Right atrium auricular region (tissue), 2 donors: ENCODE measurements at regions not wholly inside any gene's neighbourhood (a gene's known extent, or its start where the extent isn't known, plus 50 kb on each side); places are given as distances from the start of the nearest gene placed in this dataset.
"Not testable (repeated sequence)": the region's sequence is repeated elsewhere in the genome, so short reads cannot be mapped to it uniquely, and the experiment has no call there.

ENCODE experiments used
- DNase-seq: peaks from one replicate; pipeline ENCODE4 v3.0.0-alpha.2; 2019; ENCODE audit warnings: low spot score
- H3K27ac ChIP-seq, 2 donors: fragments of 200-600 bp; sonication (generic); 1 replicate in 1 of 2; 2 replicates in 1 of 2; pipeline ENCODE4 v1.5.1; 2016 to 2019
- H3K27me3 ChIP-seq, 2 donors: fragments of 200-600 bp; sonication (generic); one replicate each; pipeline versions ENCODE4 v1.5.1 to v1.6.0; 2017 to 2019
- H3K36me3 ChIP-seq: fragments of 200-600 bp; sonication (generic); one replicate; pipeline ENCODE4 v1.5.1; 2016
- H3K4me1 ChIP-seq, 2 donors: fragments of 200-600 bp; sonication (generic); one replicate each; pipeline versions ENCODE4 v1.5.1 to v1.6.0; 2017 to 2019
- H3K4me3 ChIP-seq, 2 donors: fragments of 200-600 bp; sonication (generic); 1 replicate in 1 of 2; 2 replicates in 1 of 2; pipeline ENCODE4 v1.5.1; 2017 to 2019; ENCODE audit warnings: mild to moderate bottlenecking in 1 of 2, moderate library complexity in 1 of 2
- H3K9me3 ChIP-seq, 2 donors: fragments of 200-600 bp; sonication (generic); one replicate each; pipeline ENCODE4 v1.5.1; 2019
- TF ChIP-seq, protein P1 (sequence below), 2 donors: fragments of 200-600 bp; sonication (generic); IDR thresholded peaks; one replicate each; pipeline ENCODE4 v1.5.1; 2019; ENCODE audit warnings: antibody characterized with exemption in 2 of 2

- no peaks in the 10 kb centered on the region for H3K36me3 ChIP-seq
- TF ChIP-seq, protein P1, sequence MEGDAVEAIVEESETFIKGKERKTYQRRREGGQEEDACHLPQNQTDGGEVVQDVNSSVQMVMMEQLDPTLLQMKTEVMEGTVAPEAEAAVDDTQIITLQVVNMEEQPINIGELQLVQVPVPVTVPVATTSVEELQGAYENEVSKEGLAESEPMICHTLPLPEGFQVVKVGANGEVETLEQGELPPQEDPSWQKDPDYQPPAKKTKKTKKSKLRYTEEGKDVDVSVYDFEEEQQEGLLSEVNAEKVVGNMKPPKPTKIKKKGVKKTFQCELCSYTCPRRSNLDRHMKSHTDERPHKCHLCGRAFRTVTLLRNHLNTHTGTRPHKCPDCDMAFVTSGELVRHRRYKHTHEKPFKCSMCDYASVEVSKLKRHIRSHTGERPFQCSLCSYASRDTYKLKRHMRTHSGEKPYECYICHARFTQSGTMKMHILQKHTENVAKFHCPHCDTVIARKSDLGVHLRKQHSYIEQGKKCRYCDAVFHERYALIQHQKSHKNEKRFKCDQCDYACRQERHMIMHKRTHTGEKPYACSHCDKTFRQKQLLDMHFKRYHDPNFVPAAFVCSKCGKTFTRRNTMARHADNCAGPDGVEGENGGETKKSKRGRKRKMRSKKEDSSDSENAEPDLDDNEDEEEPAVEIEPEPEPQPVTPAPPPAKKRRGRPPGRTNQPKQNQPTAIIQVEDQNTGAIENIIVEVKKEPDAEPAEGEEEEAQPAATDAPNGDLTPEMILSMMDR (IDR thresholded peaks at IDR 0.05): no peak
- H3K27ac ChIP-seq: no peak overlapping the region
- H3K4me3 ChIP-seq: no peak overlapping the region
- no peaks in the 10 kb centered on the region for H3K9me3 ChIP-seq
- DNase-seq: no peak
- peaks cover 0 to 37% of the 10 kb centered on the region in 2 donors for H3K4me1 ChIP-seq
- no peaks in the 10 kb centered on the region for H3K27me3 ChIP-seq
Measured at GRCh38 chr7:46606761-46607160, 685.7 kb upstream of the IGFBP3 start.

DNA sequence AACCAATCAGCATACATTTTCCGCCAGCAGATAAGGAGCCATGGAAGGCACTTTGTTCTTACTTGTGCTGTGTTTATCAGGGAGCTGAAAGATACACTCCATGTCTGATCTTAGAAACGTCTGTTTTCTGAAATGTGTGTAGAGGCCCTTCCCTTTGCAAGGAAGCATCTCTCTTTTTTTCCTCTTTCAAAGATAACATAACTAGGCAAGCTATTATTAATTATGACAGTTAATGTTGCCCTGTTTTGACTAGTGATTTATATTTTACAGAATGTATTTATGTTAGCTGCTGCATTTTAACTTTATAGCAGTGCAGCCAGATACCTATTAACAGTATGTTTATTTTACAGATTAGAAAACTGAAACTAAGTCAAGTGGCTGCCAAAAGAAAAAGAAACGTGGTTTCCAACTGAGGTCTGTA lies 683.2 kb upstream of the IGFBP3 start:
- Histone ChIP-seq H3K36me3 (no peaks in the 10 kb centered on the region), H3K9me3 (no peaks in the 10 kb centered on the region), H3K27me3 (no peaks in the 10 kb centered on the region), H3K27ac (peak overlapping the region; percentile 75 to 93), H3K4me1 (peaks cover 0 to 29% of the 10 kb centered on the region in 2 donors), H3K4me3 (no peak overlapping the region)
- TF ChIP-seq, protein P1 (IDR thresholded peaks at IDR 0.05): no peak
- no peak for DNase-seq

GRCh38 chr7:46603780-46604179 lies 682.7 kb upstream of the IGFBP3 start:
- H3K4me3 ChIP-seq: no peak overlapping the region
- H3K36me3 ChIP-seq: no peaks in the 10 kb centered on the region
- H3K4me1 ChIP-seq: peaks cover 0 to 29% of the 10 kb centered on the region in 2 donors
- peak overlapping the region; percentile 76 to 93 for H3K27ac ChIP-seq
- DNase-seq: peak; percentile 98
- H3K9me3 ChIP-seq: no peaks in the 10 kb centered on the region
- no peaks in the 10 kb centered on the region for H3K27me3 ChIP-seq
- TF ChIP-seq, protein P1 (IDR thresholded peaks at IDR 0.05): no peak

GRCh38 chr7:46603296-46603752 lies 682.3 kb upstream of the IGFBP3 start:
- Histone ChIP-seq H3K4me1 (peaks cover 0 to 29% of the 10 kb centered on the region in 2 donors), H3K27me3 (no peaks in the 10 kb centered on the region), H3K4me3 (no peak overlapping the region), H3K9me3 (no peaks in the 10 kb centered on the region), H3K36me3 (no peaks in the 10 kb centered on the region), H3K27ac (peak overlapping the region; percentile 76 to 93)
- TF ChIP-seq, protein P1 (IDR thresholded peaks at IDR 0.05): no peak
- no peak for DNase-seq

GRCh38 chr7:46600340-46600739 lies 679.3 kb upstream of the IGFBP3 start:
- Histone ChIP-seq H3K4me1 (peaks cover 0 to 29% of the 10 kb centered on the region in 2 donors), H3K9me3 (no peaks in the 10 kb centered on the region), H3K4me3 (no peak overlapping the region), H3K27me3 (no peaks in the 10 kb centered on the region), H3K27ac (peak overlapping the region in 1 of 2 donors; percentile 67), H3K36me3 (no peaks in the 10 kb centered on the region)
- TF ChIP-seq, protein P1 (IDR thresholded peaks at IDR 0.05): no peak
- DNase-seq: peak; percentile 86

DNA sequence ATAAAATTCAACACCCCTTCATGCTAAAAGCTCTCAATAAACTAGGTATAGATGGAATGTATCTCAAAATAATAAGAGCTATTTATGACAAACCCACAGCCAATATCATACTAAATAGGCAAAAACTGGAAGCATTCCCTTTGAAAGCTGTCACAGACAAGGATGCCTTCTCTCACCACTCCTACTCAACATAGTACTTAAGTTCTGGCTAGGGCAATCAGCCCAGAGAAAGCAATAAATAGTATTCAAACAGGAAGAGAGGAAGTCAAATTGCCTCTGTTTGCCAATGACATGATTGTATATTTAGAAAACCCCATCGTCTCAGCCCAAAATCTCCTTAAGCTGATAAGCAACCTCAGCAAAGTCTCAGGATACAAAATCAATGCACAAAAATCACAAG lies 673.8 kb upstream of the IGFBP3 start:
- H3K4me3 ChIP-seq, H3K27me3 ChIP-seq, H3K27ac ChIP-seq, H3K9me3 ChIP-seq, H3K36me3 ChIP-seq, H3K4me1 ChIP-seq, DNase-seq: not testable (repeated sequence)

GRCh38 chr7:46590918-46591905 lies 670.1 kb upstream of the IGFBP3 start:
- H3K4me3 ChIP-seq, H3K27me3 ChIP-seq, H3K4me1 ChIP-seq, H3K36me3 ChIP-seq, H3K9me3 ChIP-seq, DNase-seq, H3K27ac ChIP-seq: not testable (repeated sequence)
